ENCODE measurements at regions not wholly inside any gene's neighbourhood (a gene's known extent, or its start where the extent isn't known, plus 50 kb on each side); places are given as distances from the start of the nearest gene placed in this dataset.

- Histone ChIP-seq H3K4me1 (ENCODE audit: control insufficient read depth, insufficient read depth, low read length) (no peaks in the 10 kb centered on the region), H3K4me3 (ENCODE audit: low read depth, low read length) (no peak overlapping the region), H3K27ac (ENCODE audit: extremely low read depth, low read depth, low read length) (no peak overlapping the region), H3K36me3 (ENCODE audit: control insufficient read depth in 2 of 2, insufficient read depth in 1 of 2, low read length in 2 of 2) (no peaks in the 10 kb centered on the region), H3K9me3 (ENCODE audit: control insufficient read depth, insufficient read depth, low read depth, low read length) (no peaks in the 10 kb centered on the region)
- ChIA-PET POLR2A (no interaction called here), CTCF (no interaction called here)
- TF ChIP-seq ZNF791 (tag by site-specific recombination; IDR thresholded peaks at IDR 0.05), result no peak
- no peak for TF ChIP-seq MEIS1 (CRISPR knock-in tag; IDR thresholded peaks at IDR 0.05; ENCODE audit: borderline replicate concordance)
- TF ChIP-seq ZNF548 (tag by site-specific recombination; IDR thresholded peaks at IDR 0.05), result no peak
- no peak for TF ChIP-seq ZNF16 (tag by site-specific recombination; IDR thresholded peaks at IDR 0.05; ENCODE audit: low read depth)
- TF ChIP-seq REST (tag by site-specific recombination; IDR thresholded peaks at IDR 0.05), result no peak
- no peak for TF ChIP-seq PRDM1 (tag by site-specific recombination; IDR thresholded peaks at IDR 0.05)
- no peak for TF ChIP-seq ZNF433 (tag by site-specific recombination; IDR thresholded peaks at IDR 0.05; ENCODE audit: low read depth)
- no peak for TF ChIP-seq CTCF (tag by site-specific recombination; IDR thresholded peaks at IDR 0.05)
- TF ChIP-seq ZNF23 (tag by site-specific recombination; IDR thresholded peaks at IDR 0.05; ENCODE audit: borderline replicate concordance), result no peak
These were observed 86.1 kb downstream of the ZNF737 start for GRCh38 chr19:20479483-20479882.

GRCh38 chr19:20478936-20479335, 86.6 kb downstream of the ZNF737 start:
- H3K9me3 ChIP-seq (ENCODE audit: control insufficient read depth, insufficient read depth, low read depth, low read length), result no peaks in the 10 kb centered on the region
- POLR2A ChIA-PET, result no interaction called here
- TF ChIP-seq ZNF248 (tag by site-specific recombination; IDR thresholded peaks at IDR 0.05), result no peak
- TF ChIP-seq ZIC2 (tag by site-specific recombination; IDR thresholded peaks at IDR 0.05), result no peak
- no peak for TF ChIP-seq ZNF677 (tag by site-specific recombination; IDR thresholded peaks at IDR 0.05)
- TF ChIP-seq EGR2 (tag by site-specific recombination; IDR thresholded peaks at IDR 0.05; ENCODE audit: low read depth), result no peak
- TF ChIP-seq SALL2 (tag by site-specific recombination; IDR thresholded peaks at IDR 0.05; ENCODE audit: borderline replicate concordance), result no peak
- no peak for TF ChIP-seq ZBTB10 (tag by site-specific recombination; IDR thresholded peaks at IDR 0.05)
- TF ChIP-seq OSR2 (tag by site-specific recombination; IDR thresholded peaks at IDR 0.05), result no peak
- TF ChIP-seq SP2 (tag by site-specific recombination; IDR thresholded peaks at IDR 0.05), result no peak
- no peak for TF ChIP-seq ZNF404 (tag by site-specific recombination; IDR thresholded peaks at IDR 0.05)
- no peak for TF ChIP-seq ZNF214 (tag by site-specific recombination; IDR thresholded peaks at IDR 0.05; ENCODE audit: borderline replicate concordance)
- no peak for TF ChIP-seq ZNF510 (tag by site-specific recombination; IDR thresholded peaks at IDR 0.05; ENCODE audit: insufficient replicate concordance)
- no peak for TF ChIP-seq ZNF324 (tag by site-specific recombination; IDR thresholded peaks at IDR 0.05)
- TF ChIP-seq MZF1 (tag by site-specific recombination; IDR thresholded peaks at IDR 0.05; ENCODE audit: borderline replicate concordance), result no peak
- TF ChIP-seq GLI4 (tag by site-specific recombination; IDR thresholded peaks at IDR 0.05), result no peak
- no peak for TF ChIP-seq IKZF3 (tag by site-specific recombination; IDR thresholded peaks at IDR 0.05)
- TF ChIP-seq ZNF311 (tag by site-specific recombination; IDR thresholded peaks at IDR 0.05; ENCODE audit: borderline replicate concordance), result no peak

More at GRCh38 chr19:20478936-20479335, 86.6 kb downstream of the ZNF737 start:
- no peak overlapping the region for H3K27ac ChIP-seq (ENCODE audit: extremely low read depth, low read depth, low read length)
- H3K4me1 ChIP-seq (ENCODE audit: control insufficient read depth, insufficient read depth, low read length), result no peaks in the 10 kb centered on the region
- no peaks in the 10 kb centered on the region for H3K36me3 ChIP-seq (ENCODE audit: control insufficient read depth in 2 of 2, insufficient read depth in 1 of 2, low read length in 2 of 2)
- no peak overlapping the region for H3K4me3 ChIP-seq (ENCODE audit: low read depth, low read length)
- CTCF ChIA-PET, result no interaction called here

Measured in HEK293 (cell line).